GM12891 (cell line): ENCODE measurements at regions not wholly inside any gene's neighbourhood (a gene's known extent, or its start where the extent isn't known, plus 50 kb on each side); places are given as distances from the start of the nearest gene placed in this dataset.

Experiments
- POLR2A ChIP-seq: IDR thresholded peaks from 2 replicates; pipeline ENCODE4 v1.6.1; 2011; ENCODE audit warnings: low read depth, low read length, control low read depth
- POLR2AphosphoS5 ChIP-seq: IDR thresholded peaks from 2 replicates; pipeline ENCODE4 v1.6.1; 2011; ENCODE audit warnings: low read depth, low read length, control low read depth
- POU2F2 ChIP-seq: IDR thresholded peaks from 2 replicates; pipeline ENCODE4 v1.6.1; 2011; ENCODE audit warnings: low read depth, mild to moderate bottlenecking, control low read depth, low read length, moderate library complexity
- TAF1 ChIP-seq: IDR thresholded peaks from 2 replicates; pipeline ENCODE4 v1.6.1; 2011; ENCODE audit warnings: low read depth, low read length, control low read depth

DNA sequence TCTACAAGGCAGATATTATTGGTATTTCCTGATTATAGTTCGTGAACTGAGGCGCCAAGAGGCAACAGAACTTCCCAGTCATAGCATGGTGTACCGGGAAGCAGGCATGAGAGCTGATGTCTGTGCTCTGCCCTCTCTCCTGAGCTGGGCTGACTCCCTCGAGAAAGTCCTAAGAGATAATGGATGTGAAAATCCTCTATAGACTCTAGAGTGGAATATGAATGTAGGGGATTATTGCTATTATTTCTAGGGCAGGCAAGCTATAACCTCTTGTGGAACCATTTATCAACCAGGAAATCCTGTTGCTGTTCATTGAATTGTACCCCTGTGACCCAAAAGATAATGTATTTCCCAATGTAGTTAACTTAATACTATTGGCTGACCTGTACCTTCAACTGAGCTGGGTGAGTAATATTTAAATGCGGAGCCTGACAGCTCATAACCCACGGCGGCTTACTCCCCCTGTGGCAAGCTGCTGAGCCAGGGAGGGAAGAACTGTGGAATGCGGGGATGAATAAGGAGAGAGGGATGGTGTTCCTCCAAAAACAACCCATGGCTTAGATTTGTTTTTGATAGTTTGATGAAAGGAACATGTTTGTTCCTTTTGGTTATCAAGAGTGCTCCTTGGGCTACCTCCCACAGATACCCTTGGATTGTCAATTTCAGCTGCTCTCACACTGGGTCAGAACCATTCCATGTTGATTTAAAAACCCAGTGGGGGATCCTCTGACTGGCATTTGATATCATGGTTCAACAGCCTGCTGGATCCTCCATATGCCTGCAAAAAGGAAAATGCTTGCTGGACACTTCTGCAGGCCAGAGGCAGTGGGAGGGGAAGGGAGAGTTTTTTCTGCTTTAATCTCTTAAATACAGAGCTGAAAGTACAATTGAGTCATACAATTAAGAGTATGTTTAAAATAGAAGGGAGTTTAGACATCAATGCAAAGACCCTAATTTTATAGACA, 339.0 kb upstream of the BOD1L1 start:
- TF ChIP-seq POLR2A (no peak), POLR2AphosphoS5 (no peak), TAF1 (no peak), POU2F2 (no peak)
